ENCODE measurements at regions not wholly inside any gene's neighbourhood (a gene's known extent, or its start where the extent isn't known, plus 50 kb on each side); places are given as distances from the start of the nearest gene placed in this dataset.

GRCh38 chr3:182690172-182690571 lies 103.1 kb upstream of the ATP11B start:
- TF ChIP-seq CTCF (IDR thresholded peaks at IDR 0.05; ENCODE audit: low read depth, low read length, poor library complexity, severe bottlenecking): no peak
- TF ChIP-seq EZH2phosphoT487 (IDR thresholded peaks at IDR 0.05; ENCODE audit: borderline replicate concordance, low read length): no peak
